NT2/D1 (cell line): ENCODE measurements at regions not wholly inside any gene's neighbourhood (a gene's known extent, or its start where the extent isn't known, plus 50 kb on each side); places are given as distances from the start of the nearest gene placed in this dataset.

ENCODE experiments used
- SUZ12 ChIP-seq: IDR thresholded peaks from 2 replicates; pipeline ENCODE4 v1.6.1; 2011; ENCODE audit not compliant: insufficient read length, insufficient read depth; ENCODE audit errors: extremely low read depth
- YY1 ChIP-seq: IDR thresholded peaks from 2 replicates; pipeline ENCODE4 v1.6.1; 2011; ENCODE audit not compliant: insufficient read length, insufficient read depth
- ZNF274 ChIP-seq: IDR thresholded peaks from 2 replicates; pipeline ENCODE4 v1.6.1; 2011; ENCODE audit warnings: mild to moderate bottlenecking, low read depth, low read length

DNA sequence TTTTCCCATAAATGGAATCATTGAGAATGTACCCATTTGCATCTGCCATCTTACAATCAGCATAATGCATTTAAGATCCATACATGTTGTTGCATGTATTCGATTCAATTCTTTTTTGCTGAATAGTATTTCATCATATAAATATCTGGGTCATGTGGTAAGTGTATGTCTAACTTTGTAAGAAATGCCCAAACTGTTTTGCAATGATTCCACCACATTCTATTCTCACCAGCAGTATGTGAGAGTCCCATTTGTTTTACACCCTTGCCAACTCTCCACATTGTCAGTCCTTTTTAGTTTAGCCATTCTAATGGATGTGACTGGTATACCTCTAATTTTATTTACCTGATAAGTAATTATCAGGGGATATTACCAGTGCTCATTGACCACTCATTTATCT lies 115.8 kb upstream of the PBX1 start:
- TF ChIP-seq ZNF274 = no peak
- TF ChIP-seq YY1 = no peak
- no peak for TF ChIP-seq SUZ12
